ENCODE measurements at regions not wholly inside any gene's neighbourhood (a gene's known extent, or its start where the extent isn't known, plus 50 kb on each side); places are given as distances from the start of the nearest gene placed in this dataset.
"Not testable (repeated sequence)": the region's sequence is repeated elsewhere in the genome, so short reads cannot be mapped to it uniquely, and the experiment has no call there.

- Histone ChIP-seq H3K36me3 (ENCODE audit: control insufficient read depth, insufficient read depth, low read length) (no peaks in the 10 kb centered on the region), H3K4me1 (ENCODE audit: control insufficient read depth, insufficient read depth, low read length) (no peaks in the 10 kb centered on the region), H3K27me3 (ENCODE audit: control insufficient read depth, insufficient read depth, low read length, poor library complexity, severe bottlenecking) (no peaks in the 10 kb centered on the region), H3K9ac (ENCODE audit: extremely low read depth, low read length, poor library complexity, severe bottlenecking) (no peak overlapping the region), H3K27ac (ENCODE audit: low read depth, low read length) (no peak overlapping the region), H3K4me3 (ENCODE audit: low read length) (no peak overlapping the region), H3K9me3 (ENCODE audit: control insufficient read depth, low read length) (no peaks in the 10 kb centered on the region)
- Mint-ChIP-seq H3K27me3 (ENCODE audit: insufficient read depth) (no peaks in the 10 kb centered on the region), H3K36me3 (ENCODE audit: low read depth) (no peaks in the 10 kb centered on the region), H3K4me3 (no peak overlapping the region), H3K27ac (no peak overlapping the region), H3K4me1 (peaks cover under 1% of the 10 kb centered on the region), H3K9me3 (no peaks in the 10 kb centered on the region)
- TF ChIP-seq CTCF (conservative IDR thresholded peaks at IDR 0.05): no peak
- WGBS, 2 experiments (ENCODE audit: insufficient coverage in 1 of 2, insufficient read length in 1 of 2): 93 to 100% methylated on average over 1 to 2 of the region's 2 CpGs
- DNase-seq: no peak
Observed at GRCh38 chr3:144894576-144894975, 923.0 kb downstream of the DIPK2A start.

GRCh38 chr3:144900366-144900765 is 928.7 kb downstream of the DIPK2A start:
- H3K27me3 ChIP-seq (ENCODE audit: control insufficient read depth, insufficient read depth, low read length, poor library complexity, severe bottlenecking): no peaks in the 10 kb centered on the region
- H3K27ac ChIP-seq (ENCODE audit: low read depth, low read length): no peak overlapping the region
- no peak overlapping the region for H3K4me3 ChIP-seq (ENCODE audit: low read length)
- DNase-seq: no peak
- H3K4me1 ChIP-seq (ENCODE audit: control insufficient read depth, insufficient read depth, low read length): no peaks in the 10 kb centered on the region
- Mint-ChIP-seq H3K27me3 (ENCODE audit: insufficient read depth) (no peaks in the 10 kb centered on the region), H3K9me3 (peaks cover 22% of the 10 kb centered on the region), H3K4me1 (no peaks in the 10 kb centered on the region), H3K27ac (no peak overlapping the region), H3K4me3 (no peak overlapping the region), H3K36me3 (ENCODE audit: low read depth) (peaks cover 5% of the 10 kb centered on the region)
- TF ChIP-seq CTCF (conservative IDR thresholded peaks at IDR 0.05): no peak
- H3K9me3 ChIP-seq (ENCODE audit: control insufficient read depth, low read length): peaks cover 23% of the 10 kb centered on the region
- H3K36me3 ChIP-seq (ENCODE audit: control insufficient read depth, insufficient read depth, low read length): no peaks in the 10 kb centered on the region
- no peak overlapping the region for H3K9ac ChIP-seq (ENCODE audit: extremely low read depth, low read length, poor library complexity, severe bottlenecking)

GRCh38 chr3:144907581-144907980 is 936.0 kb downstream of the DIPK2A start:
- peaks cover 53% of the 10 kb centered on the region for H3K9me3 ChIP-seq (ENCODE audit: control insufficient read depth, low read length)
- not testable (repeated sequence) for H3K4me1 Mint-ChIP-seq; H3K27ac ChIP-seq (ENCODE audit: low read depth, low read length); H3K36me3 ChIP-seq (ENCODE audit: control insufficient read depth, insufficient read depth, low read length); H3K9ac ChIP-seq (ENCODE audit: extremely low read depth, low read length, poor library complexity, severe bottlenecking); H3K36me3 Mint-ChIP-seq (ENCODE audit: low read depth); H3K4me3 Mint-ChIP-seq; H3K27me3 ChIP-seq (ENCODE audit: control insufficient read depth, insufficient read depth, low read length, poor library complexity, severe bottlenecking); H3K4me3 ChIP-seq (ENCODE audit: low read length); DNase-seq; H3K27ac Mint-ChIP-seq; H3K4me1 ChIP-seq (ENCODE audit: control insufficient read depth, insufficient read depth, low read length); H3K27me3 Mint-ChIP-seq (ENCODE audit: insufficient read depth)
- H3K9me3 Mint-ChIP-seq: peaks cover 54% of the 10 kb centered on the region
- 83 to 98% methylated on average over 1 to 3 of the region's 3 CpGs for WGBS, 2 experiments (ENCODE audit: insufficient coverage in 1 of 2, insufficient read length in 1 of 2)

- Mint-ChIP-seq H3K4me1 (no peaks in the 10 kb centered on the region), H3K27me3 (ENCODE audit: insufficient read depth) (no peaks in the 10 kb centered on the region), H3K9me3 (peaks cover 21% of the 10 kb centered on the region), H3K4me3 (no peak overlapping the region), H3K27ac (no peak overlapping the region), H3K36me3 (ENCODE audit: low read depth) (peaks cover 2% of the 10 kb centered on the region)
- TF ChIP-seq CTCF (conservative IDR thresholded peaks at IDR 0.05): no peak
- WGBS, 2 experiments (ENCODE audit: insufficient coverage in 1 of 2, insufficient read length in 1 of 2): 93 to 100% methylated on average over 4 to 7 of the region's 7 CpGs
- no peaks in the 10 kb centered on the region for H3K4me1 ChIP-seq (ENCODE audit: control insufficient read depth, insufficient read depth, low read length)
- H3K4me3 ChIP-seq (ENCODE audit: low read length): no peak overlapping the region
- peaks cover 3% of the 10 kb centered on the region for H3K36me3 ChIP-seq (ENCODE audit: control insufficient read depth, insufficient read depth, low read length)
- no peak overlapping the region for H3K9ac ChIP-seq (ENCODE audit: extremely low read depth, low read length, poor library complexity, severe bottlenecking)
- DNase-seq: no peak
- no peaks in the 10 kb centered on the region for H3K27me3 ChIP-seq (ENCODE audit: control insufficient read depth, insufficient read depth, low read length, poor library complexity, severe bottlenecking)
- H3K9me3 ChIP-seq (ENCODE audit: control insufficient read depth, low read length): peaks cover 22% of the 10 kb centered on the region
- no peak overlapping the region for H3K27ac ChIP-seq (ENCODE audit: low read depth, low read length)
Observed at GRCh38 chr3:144912968-144913367, 941.3 kb downstream of the DIPK2A start.
